ENCODE measurements at regions not wholly inside any gene's neighbourhood (a gene's known extent, or its start where the extent isn't known, plus 50 kb on each side); places are given as distances from the start of the nearest gene placed in this dataset.

DNA sequence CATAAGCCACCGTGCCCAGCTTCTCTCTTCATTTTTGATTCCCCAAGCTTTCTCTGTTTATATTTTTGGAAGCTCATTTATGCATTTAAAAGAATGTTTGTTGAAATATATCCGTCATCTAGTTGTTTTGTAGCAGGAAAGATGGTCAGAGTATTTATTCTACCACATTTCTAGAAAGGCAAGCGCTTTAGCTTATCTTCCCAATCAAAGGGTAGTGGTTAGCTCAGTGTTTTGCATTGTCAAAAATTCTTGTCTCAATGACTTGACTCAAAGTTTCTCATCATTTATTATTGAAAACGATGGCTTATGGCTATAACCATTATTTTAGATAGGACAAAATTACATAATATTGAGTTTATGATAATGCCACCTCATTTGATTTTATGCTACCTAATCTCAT is 116.1 kb upstream of the ZP4 start:
- DNase-seq (ENCODE audit: low spot score), result no peak

DNA sequence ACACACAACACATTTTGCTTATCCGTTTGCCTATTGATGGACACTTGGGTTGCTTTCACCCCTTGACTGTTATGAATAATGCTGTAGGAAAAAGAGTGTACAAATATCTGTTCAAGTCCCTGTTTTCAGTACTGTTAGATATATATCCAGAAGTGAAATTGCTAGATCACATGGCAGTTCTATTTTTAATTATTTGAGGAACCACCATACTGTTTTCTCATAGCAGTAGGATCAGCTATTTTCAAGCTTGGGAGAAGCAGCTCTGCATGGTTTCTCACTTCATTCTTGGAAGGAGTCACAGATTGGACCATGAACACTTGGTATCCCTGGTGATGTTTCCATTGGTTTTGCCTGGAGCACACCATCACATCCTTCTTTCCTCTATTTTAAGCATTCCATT is 114.4 kb upstream of the ZP4 start:
- DNase-seq (ENCODE audit: low spot score), result no peak

DNA sequence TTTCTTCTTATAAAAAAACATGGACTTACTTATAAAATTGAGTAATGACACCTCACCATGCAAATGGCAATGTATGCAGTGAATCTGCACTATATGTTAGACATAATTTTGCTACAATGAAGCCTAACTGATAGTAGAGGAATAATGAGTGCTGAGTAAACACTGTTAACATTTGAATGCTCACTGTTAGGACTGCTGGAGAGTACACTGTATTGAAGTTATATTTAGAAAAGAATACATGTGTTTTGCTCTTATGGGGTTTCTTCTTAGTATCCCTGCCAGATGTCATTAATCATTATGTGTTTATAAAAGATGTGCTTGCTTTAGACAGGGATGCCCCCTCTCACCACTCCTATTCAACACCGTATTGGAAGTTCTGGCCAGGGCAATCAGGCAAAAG is 111.1 kb upstream of the ZP4 start:
- DNase-seq (ENCODE audit: low spot score), result no peak

DNA sequence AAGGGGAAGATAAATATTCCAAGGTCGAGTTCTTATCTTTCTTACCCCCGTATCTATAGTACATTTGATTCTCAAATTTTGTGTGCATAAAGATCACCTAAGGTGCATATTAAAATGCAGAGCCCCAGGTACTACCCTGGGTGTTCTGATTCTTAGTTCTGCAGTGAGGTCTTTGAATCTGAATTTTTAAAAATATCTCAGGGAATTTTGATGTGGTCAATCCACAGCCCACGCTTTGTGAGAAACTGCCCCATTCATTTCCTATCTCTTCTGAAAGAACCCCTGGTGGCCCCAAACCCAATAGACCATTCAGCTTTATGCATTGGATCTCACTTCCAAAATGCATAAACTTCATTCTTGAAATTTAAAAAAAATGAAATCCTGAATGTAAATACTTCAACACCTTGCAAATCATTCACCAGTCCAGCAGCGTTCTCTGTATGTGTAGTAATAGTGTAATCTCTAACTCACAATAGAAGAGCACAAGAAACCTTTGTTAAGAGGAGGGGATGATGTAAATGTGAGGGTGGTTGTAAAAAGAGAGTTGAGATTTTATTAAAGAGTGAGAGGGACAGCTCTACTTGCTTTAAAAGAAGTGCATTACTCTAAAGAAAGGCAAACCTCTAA is 108.8 kb upstream of the ZP4 start:
- DNase-seq (ENCODE audit: low spot score), result no peak

DNA sequence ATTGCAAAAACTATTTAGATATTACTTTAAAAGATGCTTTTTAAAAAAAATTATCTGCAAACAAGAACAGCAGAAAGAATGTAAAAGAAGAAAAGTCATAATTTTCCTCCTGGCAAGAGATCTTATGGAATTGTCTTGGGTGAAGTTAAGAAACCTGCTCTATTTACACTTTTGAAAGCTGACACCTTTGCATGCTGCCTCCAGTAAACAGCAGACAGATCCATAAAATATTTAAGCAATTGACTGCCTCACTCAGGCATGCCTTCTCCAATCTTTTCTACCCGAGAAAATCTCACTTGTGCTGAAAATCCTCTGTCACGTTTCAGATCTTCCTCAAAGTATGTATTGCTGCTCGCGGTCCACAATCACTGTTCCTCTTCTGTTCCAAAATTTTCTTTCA is 107.9 kb upstream of the ZP4 start:
- DNase-seq (ENCODE audit: low spot score), result no peak

DNA sequence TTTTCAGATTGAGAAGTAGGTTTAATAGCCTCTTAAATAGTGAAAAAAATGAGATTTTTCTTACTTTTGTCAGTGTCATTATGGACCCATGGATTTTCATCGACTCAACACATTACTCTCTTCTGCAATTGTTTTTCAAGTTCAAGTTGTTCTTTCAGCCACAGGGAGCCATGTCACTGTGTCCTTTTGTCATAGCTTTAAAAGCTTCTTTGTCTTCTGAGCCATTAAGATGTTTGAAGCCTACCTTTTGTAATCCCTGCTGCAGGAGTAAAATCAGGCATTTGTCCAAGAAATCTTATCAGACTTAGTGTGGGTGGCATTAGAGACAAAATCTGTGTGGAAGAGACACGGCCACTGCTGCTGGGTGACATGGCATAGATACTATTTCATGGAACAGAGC is 92.8 kb upstream of the ZP4 start:
- DNase-seq (ENCODE audit: low spot score), result no peak

DNA sequence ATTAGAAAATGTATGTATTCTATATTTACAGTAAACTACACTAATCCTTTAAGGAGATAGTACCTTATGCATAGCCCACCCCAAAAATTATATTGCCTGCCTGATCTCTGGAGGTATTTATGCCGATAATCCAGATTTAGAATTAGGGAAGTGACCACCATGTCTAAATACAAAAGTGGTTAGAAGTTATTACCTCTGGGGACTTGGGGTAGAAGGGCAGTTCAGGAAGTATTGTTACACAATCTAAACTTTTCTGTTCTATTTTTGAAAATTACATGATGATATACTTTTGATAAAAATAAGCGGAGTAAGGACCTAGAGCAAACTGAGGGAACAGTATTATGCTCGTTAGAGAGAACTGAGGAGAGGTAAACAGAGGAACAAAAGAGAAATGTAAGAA is 90.5 kb upstream of the ZP4 start:
- no peak for DNase-seq (ENCODE audit: low spot score)

DNA sequence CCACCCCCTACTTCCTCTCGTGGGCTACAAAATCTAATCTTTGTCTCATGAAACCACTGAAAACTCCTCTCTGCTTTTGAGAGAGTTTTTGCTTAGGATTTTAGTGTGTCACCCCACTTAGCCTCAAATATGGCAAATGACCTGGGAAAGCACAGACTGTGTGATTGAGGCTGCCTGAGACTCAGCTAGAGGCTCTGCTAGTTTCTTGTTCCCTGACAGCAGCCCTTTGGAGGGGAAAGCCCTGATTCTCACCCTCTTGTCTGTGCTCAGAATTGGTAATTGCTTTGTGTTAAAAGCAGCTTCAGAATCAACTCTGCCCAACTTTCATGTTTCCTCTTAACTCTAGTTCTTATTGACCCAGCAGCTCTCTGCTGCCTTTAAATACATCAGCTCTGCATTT is 85.6 kb upstream of the ZP4 start:
- DNase-seq (ENCODE audit: low spot score), result no peak

DNA sequence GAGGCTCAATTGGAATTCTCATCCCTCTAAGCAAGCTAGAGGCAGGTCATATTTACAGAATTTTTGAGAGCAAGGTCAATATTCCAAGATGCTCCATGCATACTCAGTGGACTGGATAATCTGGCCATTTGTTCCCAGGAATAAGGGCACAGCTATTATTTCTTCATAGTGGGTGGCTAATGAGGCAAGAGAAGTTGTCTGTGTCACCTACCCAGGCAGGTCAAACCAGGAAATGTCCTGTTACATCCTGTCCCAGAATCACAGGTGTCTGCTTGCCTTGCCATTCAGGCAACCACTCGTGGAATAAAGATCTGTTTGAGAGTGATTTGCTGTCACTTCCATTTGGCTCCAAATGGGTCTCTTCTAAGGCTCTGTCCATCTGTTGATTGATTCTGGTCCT is 85.2 kb upstream of the ZP4 start:
- no peak for DNase-seq (ENCODE audit: low spot score)

DNA sequence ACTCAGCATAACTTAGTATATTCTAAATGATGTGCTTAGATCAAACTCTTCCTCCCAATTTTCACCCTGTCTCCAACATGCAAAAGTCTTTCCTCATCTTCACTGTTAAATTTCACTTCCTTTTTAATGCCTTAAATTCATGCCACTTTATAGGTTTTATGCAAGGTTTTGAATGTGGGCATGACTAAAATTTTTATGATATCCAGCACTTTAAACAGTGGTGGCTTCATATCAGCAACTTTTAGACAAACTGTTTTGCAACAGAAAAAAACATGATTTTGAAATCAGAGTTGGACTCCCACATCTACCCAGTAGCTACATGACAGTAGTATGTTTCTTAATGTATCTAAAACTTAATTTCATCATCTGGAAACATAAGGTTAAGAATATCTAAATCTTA is 84.7 kb upstream of the ZP4 start:
- no peak for DNase-seq (ENCODE audit: low spot score)

DNA sequence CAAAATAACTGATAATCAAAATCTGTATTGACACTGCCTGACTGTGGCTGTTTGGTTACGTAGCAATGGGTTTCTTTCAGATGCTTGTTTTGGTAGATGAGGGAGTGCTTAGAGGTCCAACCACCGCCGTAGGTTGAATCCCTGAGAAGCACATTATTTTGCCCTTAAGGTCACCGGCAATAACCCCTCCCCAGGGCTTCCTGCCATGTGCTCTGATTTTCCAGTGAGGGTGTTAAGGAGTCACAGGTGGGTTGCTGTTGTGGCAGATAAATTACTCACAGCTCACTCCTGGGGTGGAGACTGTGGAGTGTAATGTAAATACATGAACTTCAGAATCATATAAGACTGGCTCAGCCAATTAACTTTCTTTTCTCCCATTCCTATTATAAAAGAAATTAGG is 81.5 kb upstream of the ZP4 start:
- no peak for DNase-seq (ENCODE audit: low spot score)

DNA sequence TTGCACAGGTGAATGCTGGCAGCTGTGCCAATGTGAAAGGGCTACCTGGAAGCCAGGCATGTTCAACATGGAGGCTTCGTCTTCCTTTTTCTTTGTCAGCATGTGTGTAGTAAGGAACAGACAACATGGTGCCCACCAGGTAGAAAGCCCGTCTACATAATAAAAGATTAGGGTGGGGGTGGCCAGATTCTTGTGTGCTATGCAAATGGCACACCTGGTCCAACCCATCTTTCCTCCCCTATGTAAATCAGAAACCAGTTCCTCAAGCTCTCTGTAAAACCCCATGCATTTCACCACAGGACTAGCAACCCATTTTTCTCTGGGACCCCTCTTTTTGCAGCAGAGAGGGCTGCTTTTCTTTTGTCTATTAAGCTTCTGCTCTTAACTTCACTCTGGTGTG is 72.3 kb upstream of the ZP4 start:
- DNase-seq (ENCODE audit: low spot score), result no peak

DNA sequence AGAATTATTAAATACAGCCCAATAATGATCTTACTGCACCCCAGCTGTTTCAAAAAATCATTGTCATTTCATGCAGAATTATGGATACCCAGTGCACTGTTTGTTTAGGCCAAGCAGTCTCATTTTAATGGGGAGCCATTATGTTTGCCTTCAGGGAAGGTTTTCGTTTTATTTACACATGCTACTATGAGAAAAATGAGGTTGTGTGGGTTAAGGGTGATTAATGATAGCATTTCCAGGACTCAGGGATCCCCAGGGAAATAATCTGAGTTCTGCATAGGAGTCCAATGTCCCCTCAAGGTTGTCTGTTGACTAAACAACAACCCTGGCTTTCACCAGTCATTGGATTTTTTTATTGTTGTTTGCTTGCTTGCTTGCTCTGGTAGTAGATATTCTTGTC is 71.0 kb upstream of the ZP4 start:
- DNase-seq (ENCODE audit: low spot score), result no peak

DNA sequence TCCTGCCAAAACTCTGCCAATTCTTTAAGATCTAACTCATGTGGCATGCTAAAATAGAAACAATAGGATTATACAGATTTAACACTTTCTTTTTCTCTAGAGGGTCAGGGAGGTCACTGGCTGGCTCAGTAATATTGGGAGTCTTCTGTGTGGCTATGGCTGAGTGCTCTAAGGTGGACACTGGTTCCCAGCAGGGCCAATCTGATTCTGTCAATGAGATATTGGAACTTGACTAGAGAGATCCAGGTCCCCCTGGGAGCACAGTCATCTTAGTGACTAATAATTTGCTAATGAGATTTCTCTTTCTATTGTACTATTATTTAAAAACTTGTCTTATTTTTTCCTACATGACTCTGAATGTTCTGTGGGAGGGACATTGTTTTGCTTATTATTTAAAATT is 69.1 kb upstream of the ZP4 start:
- no peak for DNase-seq (ENCODE audit: low spot score)

DNA sequence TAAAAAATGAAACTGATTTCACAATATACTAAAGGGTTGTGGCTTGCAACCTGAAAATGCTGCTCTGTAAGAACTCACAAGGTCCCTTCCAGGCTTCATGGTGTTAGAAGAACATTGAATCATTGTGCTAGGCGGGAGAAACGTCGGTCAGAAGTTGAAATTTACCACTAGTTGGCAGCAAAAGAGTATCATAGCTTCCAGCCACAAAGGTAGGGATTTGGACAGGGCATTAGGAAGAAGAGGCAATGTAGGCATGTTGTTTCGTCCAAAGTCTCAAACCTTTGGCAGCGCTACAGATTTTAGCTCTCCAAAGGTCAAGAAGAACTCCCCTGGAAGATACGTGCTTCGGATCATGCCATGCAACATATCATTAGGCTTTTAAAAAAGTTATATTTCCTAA is 62.5 kb upstream of the ZP4 start:
- no peak for DNase-seq (ENCODE audit: low spot score)
